Hematopoietic multipotent progenitor cell treated with erythropoietin and hydrocortisone succinate and interleukin-3 and kit ligand, for 15 days (in vitro differentiated cells): ENCODE measurements at regions not wholly inside any gene's neighbourhood (a gene's known extent, or its start where the extent isn't known, plus 50 kb on each side); places are given as distances from the start of the nearest gene placed in this dataset.

Source experiments
- DNase-seq: peaks from one replicate; pipeline ENCODE4 v3.0.0-alpha.2; 2015; ENCODE audit warnings: low spot score

DNA sequence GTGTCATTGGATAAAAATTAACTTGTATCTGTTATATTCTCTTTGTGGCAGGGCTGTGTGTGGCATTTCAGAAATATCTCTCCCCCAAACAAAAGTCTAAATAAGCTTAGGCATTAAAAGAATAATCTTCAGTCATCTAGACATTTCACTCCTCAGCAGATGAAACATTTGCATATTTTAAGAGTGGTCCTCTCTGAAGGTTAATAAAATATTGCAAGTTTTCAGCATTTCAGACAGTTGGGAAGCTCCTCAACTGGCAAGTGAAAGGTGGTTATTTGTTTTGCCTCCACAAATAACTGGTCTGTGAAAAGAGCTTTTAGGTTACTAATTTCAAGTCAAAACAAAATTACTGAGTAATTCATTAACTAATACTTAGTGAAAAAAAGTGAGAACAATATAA lies 462.6 kb downstream of the EPHA4 start:
- DNase-seq: no peak

DNA sequence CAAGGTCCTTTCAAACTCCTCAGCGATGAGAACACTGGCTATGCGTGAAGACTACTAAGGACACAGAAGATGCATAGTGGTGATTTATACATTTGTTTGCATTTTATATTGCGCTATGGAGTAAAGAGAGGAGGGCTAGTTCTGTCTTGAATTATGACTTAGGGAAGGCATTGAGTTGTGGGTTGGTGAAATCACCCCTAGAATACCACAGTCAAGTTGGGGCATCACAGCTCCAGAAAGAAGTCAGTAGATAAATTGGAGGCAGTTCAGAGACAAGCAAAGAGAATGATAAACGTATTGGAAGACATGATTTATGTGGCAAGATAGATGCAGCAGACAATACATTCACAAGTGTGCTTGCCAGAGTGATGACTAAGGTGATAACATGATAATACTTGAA lies 460.4 kb downstream of the EPHA4 start:
- DNase-seq: no peak

DNA sequence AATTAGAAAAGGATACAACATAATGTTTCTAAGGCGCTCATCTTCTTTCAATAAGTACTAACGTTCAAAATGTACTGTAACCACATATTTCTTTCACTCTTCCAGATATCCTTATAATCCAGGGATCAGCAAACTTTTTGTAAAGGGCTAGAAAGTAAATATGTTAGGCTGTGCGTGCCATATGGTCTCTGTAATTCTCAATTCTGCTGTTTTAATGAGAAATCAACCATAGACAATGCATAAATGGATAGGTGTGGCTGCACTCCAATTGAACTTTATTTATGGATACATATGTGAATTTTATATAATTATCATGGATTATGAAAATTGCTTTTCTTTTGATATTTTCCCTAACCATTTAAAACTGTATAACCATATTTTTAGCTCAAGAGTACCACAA lies 459.4 kb downstream of the EPHA4 start:
- DNase-seq: no peak

DNA sequence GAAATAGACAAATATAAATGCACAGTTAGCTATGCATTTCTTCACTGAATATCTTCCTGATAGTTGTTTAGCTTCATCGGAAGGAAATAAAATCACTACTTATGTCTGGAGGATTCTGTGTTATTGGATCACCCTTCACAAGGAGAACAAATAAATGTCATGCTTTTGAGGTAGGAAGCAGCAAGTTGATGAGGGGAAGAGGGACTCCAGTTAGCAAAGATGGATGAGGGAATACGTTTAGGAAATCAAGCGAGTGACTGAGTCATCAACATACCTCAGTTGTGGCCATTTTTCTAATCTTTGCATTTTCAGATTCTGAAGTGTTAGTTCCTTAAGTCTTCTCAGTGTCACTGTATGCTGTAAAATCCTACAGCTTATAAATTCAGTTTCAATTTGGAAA lies 456.2 kb downstream of the EPHA4 start:
- DNase-seq: no peak

DNA sequence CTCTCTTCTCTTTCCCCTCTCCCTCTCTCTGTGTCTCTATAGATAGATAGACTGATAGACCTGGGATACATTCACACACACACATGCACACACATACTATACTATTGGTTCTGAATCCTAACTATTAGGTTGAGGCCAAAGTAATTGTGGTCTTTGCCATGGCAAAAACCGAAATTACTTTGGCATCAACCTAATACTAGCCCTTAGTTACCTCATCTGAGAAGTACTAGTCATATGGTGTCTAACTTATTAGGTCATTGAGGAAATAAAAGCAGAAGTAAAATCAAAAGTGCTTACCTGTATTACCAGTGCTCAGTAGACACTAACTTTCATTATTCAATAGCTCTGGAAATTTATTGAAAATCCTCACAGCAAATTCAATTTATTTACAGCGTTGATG lies 451.5 kb downstream of the EPHA4 start:
- no peak for DNase-seq

DNA sequence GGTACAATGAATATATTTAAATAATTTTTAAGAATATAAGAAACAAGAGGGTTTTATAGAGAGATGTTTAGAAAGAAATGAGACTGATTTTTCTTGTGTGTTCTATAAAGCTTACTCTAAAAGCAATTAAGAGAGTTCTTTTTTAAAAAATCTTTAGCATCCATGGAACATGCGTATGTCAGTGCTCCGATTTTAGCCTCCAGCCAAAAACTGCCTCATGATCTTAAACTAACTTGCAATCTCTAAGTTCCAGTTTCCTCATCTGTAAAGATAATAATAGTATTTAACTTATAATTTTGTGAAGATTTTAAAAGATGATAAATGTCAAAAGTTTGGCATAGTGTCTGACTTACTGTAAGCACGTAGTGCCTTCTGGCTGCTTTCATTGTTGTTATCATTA lies 448.7 kb downstream of the EPHA4 start:
- no peak for DNase-seq

DNA sequence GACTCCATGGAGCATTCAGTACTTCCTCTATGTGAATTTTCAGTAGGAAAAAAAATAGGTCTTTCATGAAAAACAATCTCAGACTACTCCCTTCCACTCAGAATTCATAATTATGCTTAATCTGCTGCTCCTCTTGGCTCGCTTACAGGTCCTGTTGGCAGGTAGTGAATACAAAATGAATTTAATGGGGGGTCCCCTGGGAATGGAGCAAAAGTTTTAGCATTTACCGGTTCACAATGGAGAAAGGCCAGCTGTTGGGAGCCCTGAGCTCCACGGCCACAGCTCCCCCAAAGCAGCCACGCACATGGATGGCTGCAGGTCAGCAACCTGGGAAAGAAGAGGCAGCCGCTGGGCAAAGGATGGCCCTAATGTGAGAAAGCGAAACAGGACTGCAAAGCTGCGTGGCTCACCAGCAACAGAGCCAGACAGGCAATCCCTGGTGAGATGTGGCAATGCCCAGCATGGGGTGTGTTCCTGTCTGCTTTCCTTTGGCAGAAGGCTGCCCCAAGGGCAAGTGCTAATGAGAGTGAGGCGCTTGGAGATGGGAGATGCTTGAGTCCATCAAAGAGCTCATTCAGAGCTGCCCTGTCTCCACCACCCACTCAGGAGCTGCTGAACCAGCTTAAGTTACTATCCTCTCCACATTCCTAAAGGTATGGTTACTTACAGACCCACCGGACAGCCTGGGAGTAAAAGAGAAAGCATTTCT lies 447.4 kb downstream of the EPHA4 start:
- DNase-seq: no peak

DNA sequence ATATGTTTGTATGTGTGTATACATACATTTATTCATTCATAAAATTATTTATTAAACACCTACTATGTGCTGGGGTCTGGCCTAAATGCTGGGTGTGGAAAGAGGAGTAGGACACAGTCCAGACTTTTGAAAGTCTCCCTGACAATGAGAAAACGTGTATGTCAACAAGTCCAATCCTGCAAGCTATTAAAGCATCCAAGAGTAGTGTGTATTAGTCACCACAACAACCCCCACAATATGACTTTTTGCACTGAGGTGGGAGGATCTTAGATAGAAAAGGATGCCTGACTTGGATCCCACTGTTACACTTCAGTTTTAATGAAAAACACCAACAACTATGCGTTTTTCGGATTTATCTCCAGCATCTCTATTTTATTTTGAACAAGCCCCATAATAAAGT lies 446.4 kb downstream of the EPHA4 start:
- DNase-seq: no peak

DNA sequence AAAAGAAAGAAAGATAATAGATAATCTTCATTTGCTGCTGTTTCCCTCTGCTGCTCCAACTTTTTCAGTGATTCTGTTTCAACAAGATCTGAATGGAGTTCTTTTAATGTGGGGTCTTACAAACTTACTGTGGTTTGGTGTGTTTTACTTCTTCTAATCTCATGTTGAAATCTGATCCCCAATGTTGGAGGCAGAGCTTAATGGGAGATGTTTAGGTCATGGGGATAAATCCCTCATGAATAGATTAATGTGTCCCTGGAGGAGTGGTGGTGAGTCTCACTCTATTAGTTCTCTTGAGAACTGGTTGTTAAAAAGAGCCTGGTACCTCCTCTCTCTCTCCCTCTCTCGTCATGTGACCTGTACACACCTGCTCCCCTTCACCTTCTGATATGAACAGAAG lies 442.4 kb downstream of the EPHA4 start:
- DNase-seq: no peak

DNA sequence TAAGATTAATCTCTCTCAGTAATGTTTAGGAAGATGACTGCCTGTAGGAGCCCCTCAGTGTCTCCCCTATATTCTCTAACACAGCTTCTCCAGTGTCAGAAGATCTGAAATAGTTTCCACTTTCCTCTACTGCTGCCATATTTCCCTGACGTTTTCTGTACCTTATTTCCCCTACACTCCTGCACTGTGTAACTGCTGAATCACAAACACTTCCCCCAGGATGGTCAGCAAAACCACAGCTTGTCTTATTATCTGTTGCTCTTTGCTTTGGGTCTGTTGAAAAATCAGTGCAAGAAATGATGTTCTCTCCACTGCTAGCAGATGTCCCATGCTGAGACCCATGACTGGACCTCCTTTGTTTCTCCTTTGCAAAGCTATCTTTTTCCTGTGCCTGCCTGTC lies 441.7 kb downstream of the EPHA4 start:
- DNase-seq: no peak

DNA sequence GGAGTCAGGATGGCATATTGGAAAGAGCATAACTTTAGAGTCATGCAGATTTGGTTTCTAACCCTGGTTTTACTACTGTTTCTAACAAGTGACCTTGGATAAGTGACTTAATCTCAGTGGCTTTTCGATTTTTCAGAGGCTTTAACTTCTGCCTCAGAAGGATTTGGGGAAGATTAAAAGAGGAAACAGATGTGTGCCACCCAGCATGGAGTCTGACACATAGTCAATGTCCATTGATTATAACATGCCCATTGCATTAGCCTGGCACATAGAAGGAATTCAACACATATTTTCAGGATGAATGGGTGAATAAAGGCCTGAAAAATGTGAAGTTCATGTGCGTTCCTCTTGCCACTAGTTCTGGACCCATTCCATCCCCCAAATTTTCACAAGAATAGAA lies 438.2 kb downstream of the EPHA4 start:
- no peak for DNase-seq

DNA sequence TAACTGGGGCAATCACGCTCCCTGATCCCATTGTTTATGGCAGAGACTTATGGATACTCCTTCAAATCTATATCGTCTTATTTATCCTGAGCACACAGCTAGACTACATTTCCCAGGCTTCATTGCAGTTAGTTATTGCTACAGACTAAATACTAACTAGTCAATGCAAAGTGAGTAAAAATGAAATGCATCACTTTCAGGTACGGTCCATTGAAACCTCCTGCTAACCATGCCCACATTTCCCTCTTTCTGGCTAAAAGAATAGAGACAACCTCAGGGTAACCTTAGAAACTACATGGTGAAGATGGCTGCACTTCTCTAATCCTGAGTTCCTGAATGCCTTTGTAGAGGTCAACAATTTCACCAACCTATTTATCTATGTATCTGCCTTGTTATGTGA lies 437.4 kb downstream of the EPHA4 start:
- DNase-seq: no peak

DNA sequence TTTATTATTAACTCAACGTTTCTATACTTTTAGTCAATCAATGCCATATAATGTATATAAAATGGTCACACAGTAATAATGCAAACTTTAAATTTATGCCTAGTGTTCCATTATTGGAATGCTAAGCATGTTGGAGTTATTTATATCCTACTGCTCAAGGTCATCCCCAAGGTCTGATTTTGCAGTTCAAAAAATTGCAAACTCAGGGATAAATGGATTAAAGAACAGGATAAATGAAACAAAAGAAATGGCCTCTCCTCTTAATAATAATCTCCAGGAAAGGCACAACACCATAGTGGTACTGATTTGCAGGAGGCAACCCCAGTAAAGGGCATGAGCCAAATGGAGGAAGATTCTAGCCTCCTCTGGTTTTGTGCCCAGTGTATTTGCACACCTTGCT lies 436.4 kb downstream of the EPHA4 start:
- DNase-seq: no peak

DNA sequence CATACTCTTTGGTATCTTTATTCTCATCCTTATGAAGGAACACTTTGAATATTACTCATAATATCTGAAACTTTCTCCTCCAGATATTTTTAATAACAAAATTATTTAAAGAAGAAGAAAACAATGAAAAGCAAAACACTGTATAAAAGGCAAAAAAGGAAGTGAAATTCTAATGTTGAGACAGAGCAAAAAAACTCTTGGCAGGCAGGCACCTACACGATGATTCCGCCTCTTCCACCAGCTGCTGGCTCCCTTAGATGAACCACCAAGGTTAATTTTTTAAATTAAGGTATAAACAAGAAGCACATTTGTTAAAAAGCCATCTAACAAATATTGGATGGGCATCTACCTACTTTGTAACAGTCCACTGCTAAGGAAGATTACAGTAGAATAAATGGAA lies 434.7 kb downstream of the EPHA4 start:
- DNase-seq: no peak

DNA sequence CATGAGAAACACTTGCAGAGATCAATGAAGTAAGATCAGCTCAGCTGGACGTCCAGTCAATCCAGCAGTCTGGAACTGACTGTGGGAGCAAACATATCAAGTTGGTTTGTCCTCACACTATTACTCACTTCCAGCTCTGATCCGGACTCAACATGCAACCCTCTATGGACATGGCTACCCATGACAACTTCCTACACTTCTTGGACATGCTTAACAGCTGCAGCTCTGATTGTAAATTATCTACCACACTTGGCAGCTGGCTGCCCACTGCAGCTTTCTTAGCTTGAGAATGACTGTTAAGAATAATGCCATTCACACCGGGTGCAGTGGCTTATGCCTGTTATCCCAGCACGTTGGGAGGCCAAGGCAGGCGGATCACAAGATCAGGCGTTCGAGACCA lies 429.8 kb downstream of the EPHA4 start:
- no peak for DNase-seq

DNA sequence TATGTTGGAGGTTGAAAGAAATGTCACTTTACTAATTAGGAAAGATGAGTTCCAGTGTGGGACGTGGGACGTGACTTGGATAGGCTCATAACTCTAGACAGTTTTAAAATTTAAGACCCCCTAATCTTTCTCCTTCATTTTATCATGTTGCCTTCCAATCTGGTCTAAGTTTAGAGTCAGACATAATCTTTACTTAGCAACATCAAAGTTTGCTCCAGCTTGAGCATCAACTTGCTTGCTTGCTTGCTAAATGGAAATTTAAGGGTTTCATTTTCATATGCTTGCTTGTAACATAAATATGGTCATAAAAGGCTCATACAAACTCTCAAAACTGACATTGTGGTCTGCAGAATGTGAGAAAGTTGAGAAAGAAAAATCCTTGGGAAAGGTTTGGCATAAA lies 428.9 kb downstream of the EPHA4 start:
- DNase-seq: no peak

DNA sequence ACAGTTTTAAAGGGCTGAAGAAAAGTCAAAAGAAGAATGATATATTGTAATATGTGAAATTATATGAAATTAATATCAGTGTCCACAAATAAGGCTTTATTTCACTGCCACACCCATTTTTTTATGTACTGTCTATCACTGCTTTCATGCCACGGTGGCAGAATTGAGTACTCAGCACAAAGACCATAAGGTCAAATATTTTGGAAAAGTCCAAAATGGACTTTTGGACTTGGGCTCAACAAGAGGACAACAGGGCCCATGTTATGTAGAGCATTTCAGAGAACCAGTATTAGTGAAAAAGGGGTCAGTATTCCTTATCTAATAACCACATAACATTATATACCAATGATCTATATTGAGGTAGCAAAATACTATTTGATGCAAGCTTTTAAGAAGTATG lies 427.2 kb downstream of the EPHA4 start:
- no peak for DNase-seq

DNA sequence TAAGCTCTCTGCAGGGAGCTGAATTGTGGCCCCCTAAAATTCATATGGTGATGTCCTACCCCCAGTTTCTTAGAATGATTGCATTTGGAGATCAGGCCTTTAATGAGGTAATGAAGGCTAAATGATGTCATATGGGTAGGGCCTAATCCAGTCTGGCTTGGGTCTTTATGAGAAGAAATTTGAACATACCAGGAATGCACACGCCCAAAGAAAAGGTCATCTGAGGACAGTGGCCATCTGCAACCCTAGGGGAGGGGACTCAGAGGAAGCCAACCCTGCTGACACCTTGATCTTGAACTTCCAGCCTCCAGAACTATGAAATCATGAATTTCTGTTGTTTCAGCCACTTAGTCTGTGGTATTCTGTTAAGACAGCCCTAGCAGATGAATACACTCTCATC lies 426.7 kb downstream of the EPHA4 start:
- no peak for DNase-seq

DNA sequence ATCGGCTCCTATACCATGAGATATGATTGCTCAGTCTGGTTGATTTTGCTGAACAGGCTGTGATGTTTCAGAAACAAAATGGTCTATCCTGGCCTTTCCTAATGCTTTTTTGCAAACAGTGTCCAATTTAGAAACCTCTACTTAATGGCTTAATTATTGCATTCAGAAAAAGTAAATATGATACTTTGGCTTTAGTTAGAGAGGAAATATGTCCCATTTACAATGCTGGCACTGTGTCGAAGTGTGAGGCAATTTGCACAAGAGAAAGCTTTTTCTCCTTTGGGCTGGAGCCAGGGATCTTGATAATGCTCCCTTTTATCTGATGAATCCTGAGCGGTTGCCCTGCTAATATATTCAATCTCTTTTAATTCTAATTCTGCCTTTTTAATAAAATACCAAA lies 418.9 kb downstream of the EPHA4 start:
- DNase-seq: no peak

DNA sequence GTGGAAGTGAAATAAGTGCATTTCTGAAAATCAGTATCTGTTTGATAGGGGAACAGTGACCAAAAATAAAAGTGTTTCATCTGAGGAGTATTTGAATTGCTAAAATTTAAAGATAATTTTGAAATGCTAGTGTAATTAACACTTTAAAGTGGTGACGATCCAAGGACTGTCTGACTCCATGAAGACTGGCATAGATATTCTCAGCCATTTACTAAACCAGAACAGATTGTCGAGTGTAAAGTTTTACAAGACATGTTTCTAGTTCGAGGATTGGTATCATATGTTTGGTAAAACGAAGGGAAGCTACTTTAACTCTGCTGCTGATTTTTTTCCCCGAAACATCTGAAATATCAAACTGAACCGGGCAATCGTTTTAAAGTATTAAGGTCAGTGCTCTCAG lies 417.9 kb downstream of the EPHA4 start:
- DNase-seq: no peak

DNA sequence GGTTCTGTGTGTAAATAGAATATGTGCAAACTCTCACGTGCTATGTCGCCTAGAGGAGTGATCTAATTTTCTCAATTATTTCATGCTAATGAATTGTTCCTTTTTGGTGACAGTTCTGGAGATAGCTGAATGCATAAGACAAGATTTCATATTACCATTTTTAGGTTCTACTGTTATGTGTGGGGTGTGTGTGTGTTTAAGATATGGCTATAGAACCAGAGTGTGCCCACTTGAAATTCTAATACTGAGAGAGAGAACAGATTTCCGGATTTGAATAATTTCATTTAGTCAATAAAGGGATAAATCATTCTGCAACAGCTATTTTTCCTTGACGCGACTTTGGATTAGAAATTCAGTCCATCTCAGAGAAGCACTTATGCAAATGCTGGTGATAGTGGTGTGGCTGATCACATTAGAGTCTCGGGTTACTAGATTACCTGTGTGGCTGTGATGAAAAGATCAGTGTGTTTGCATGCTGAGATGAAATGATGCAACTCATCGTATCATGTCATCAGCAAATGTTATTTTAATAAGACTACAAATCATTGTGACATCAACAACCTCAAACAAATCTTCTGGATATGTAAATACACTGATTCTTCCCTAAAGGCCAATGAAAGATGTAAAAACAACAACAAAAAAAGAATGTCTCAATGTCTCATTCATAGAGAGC lies 415.9 kb downstream of the EPHA4 start:
- no peak for DNase-seq

DNA sequence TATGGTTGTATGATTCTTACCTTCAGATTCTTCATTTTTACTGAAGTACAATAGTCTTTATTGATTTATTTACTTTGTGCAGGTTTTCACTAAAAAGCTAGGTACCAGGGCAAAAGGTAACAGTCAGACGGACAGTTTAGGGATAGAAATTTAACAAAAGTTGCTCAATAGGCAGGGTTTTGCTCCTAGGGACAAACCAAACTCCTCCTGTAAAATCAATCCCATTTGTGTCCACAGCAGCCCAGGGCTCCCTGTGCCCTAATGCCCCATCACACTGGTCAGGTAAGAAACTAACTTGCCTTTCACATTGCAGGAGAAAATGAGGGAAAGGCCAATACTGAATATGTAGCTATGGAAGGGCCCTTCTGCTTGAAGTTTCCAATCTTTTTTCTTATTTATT lies 410.9 kb downstream of the EPHA4 start:
- no peak for DNase-seq

DNA sequence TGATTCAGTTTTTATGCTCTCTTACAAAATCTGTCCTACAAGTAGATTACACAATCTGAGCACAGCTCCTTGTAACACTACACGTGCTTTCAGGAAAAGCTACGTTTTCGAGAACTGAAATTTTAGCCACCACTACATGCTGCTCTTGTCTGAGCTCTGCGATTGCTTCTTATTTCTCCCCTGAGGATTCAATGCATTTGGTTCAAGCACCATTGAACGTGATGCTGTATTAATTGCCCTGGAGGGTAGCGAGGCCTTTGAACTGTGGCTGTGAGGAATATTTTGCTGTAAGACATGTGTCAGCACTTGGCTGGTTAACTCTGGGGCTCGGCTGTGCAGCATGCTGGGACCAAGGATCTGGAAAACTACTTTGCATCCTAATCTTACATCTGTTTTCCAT lies 405.8 kb downstream of the EPHA4 start:
- no peak for DNase-seq

DNA sequence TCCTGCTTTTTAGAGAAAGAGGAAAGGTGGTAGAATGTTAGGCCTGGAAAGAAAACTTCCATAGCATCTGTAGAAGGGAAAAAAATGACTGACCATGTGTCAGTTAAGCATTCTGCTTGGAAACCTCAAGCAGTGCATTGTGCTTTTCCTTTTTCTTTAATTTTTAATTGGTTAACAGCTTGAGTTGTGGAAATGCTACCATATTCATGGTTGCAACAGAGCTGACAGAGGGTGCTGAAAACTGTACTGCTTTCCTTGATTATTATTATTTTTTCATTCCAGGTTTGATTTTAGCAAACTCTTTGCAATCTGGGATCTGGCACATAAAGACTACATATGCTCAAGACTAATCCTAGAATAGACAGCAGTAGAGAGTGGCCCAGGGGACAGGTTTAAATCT lies 404.5 kb downstream of the EPHA4 start:
- DNase-seq: no peak
